ENCODE measurements at regions not wholly inside any gene's neighbourhood (a gene's known extent, or its start where the extent isn't known, plus 50 kb on each side); places are given as distances from the start of the nearest gene placed in this dataset.

GRCh38 chr2:120856421-120856862, 120.8 kb downstream of the GLI2 start:
- no peaks in the 10 kb centered on the region for H4K20me1 ChIP-seq (replicated peaks; ENCODE audit: control insufficient read depth, extremely low read depth, insufficient read depth, low read length)
- no peaks in the 10 kb centered on the region for H3K27me3 ChIP-seq (ENCODE audit: control insufficient read depth in 2 of 2, insufficient read depth in 2 of 2, low read length in 2 of 2)
- H3K4me1 ChIP-seq (ENCODE audit: control insufficient read depth, extremely low read depth, insufficient read depth, low read length) = no peaks in the 10 kb centered on the region
- H3K79me2 ChIP-seq (ENCODE audit: control insufficient read depth, insufficient read depth, low read length) = no peaks in the 10 kb centered on the region
- no peaks in the 10 kb centered on the region for H3K9me3 ChIP-seq (replicated peaks; ENCODE audit: control insufficient read depth, insufficient read depth, low read length)
- H3K36me3 ChIP-seq (ENCODE audit: control insufficient read depth in 2 of 2, extremely low read depth in 1 of 2, insufficient read depth in 2 of 2, low read length in 2 of 2) = no peaks in the 10 kb centered on the region
- no peak overlapping the region for H3K27ac ChIP-seq (ENCODE audit: insufficient read depth, low read depth, low read length)
- no peak for FAIRE-seq
- H3K4me3 ChIP-seq (replicated peaks in 1 of 3; ENCODE audit: insufficient read depth in 1 of 3, low read depth in 1 of 3, low read length in 3 of 3) = no peak overlapping the region
- DNase-seq (ENCODE audit: low read depth, low spot score) = no peak
- POLR2A ChIA-PET = no interaction called here
- BruUV-seq (replicated peaks) = no TSS peak
- H3K9ac ChIP-seq (replicated peaks; ENCODE audit: extremely low read depth, insufficient read depth, low read length) = no peak overlapping the region
- no peak overlapping the region for H2AFZ ChIP-seq (ENCODE audit: low read depth, low read length)
- TF ChIP-seq POLR2A (IDR thresholded peaks at IDR 0.05; ENCODE audit: low read depth, low read length) (no peak), POLR2AphosphoS5 (IDR thresholded peaks at IDR 0.05; ENCODE audit: insufficient read depth, low read depth, low read length) (no peak), FOS (IDR thresholded peaks at IDR 0.05; ENCODE audit: borderline replicate concordance, insufficient read depth, low read length) (no peak), MAX (IDR thresholded peaks at IDR 0.05; ENCODE audit: insufficient read depth, insufficient read length) (no peak)
- dilution Hi-C loops (cut with MboI; ENCODE audit: extremely low pct_ligation_motif_present, low sequenced_read_pairs) (no loop called here), intact Hi-C loops (cut with micrococcal nuclease) (no loop called here)
- no peaks in the 10 kb centered on the region for H3K9me1 ChIP-seq (replicated peaks; ENCODE audit: control insufficient read depth, extremely low read depth, insufficient read depth, low read length)
- CTCF ChIA-PET = no interaction called here
- no peak overlapping the region for H3K4me2 ChIP-seq (ENCODE audit: insufficient read depth, low read length)

GRCh38 chr2:120857422-120857821, 121.8 kb downstream of the GLI2 start:
- no peak overlapping the region for H3K4me3 ChIP-seq (replicated peaks in 1 of 3; ENCODE audit: insufficient read depth in 1 of 3, low read depth in 1 of 3, low read length in 3 of 3)
- FAIRE-seq (no peak), DNase-seq (ENCODE audit: low read depth, low spot score) (no peak)
- CTCF ChIA-PET = no interaction called here
- H3K79me2 ChIP-seq (ENCODE audit: control insufficient read depth, insufficient read depth, low read length) = no peaks in the 10 kb centered on the region
- no TSS peak for BruUV-seq (replicated peaks)
- intact Hi-C loops (cut with micrococcal nuclease) = no loop called here
- dilution Hi-C loops (cut with MboI; ENCODE audit: extremely low pct_ligation_motif_present, low sequenced_read_pairs) = no loop called here
- H3K27ac ChIP-seq (ENCODE audit: insufficient read depth, low read depth, low read length) = no peak overlapping the region
- H2AFZ ChIP-seq (ENCODE audit: low read depth, low read length) = no peak overlapping the region
- no peaks in the 10 kb centered on the region for H3K9me1 ChIP-seq (replicated peaks; ENCODE audit: control insufficient read depth, extremely low read depth, insufficient read depth, low read length)
- TF ChIP-seq FOS (IDR thresholded peaks at IDR 0.05; ENCODE audit: borderline replicate concordance, insufficient read depth, low read length) (no peak), JUN (IDR thresholded peaks at IDR 0.05; ENCODE audit: borderline replicate concordance, insufficient read depth, insufficient read length, low read depth) (no peak), POLR2AphosphoS5 (IDR thresholded peaks at IDR 0.05; ENCODE audit: insufficient read depth, low read depth, low read length) (no peak)
- no peak overlapping the region for H3K4me2 ChIP-seq (ENCODE audit: insufficient read depth, low read length)
- POLR2A ChIA-PET = no interaction called here
- no peaks in the 10 kb centered on the region for H3K9me3 ChIP-seq (replicated peaks; ENCODE audit: control insufficient read depth, insufficient read depth, low read length)
- H3K4me1 ChIP-seq (ENCODE audit: control insufficient read depth, extremely low read depth, insufficient read depth, low read length) = no peaks in the 10 kb centered on the region
- H4K20me1 ChIP-seq (replicated peaks; ENCODE audit: control insufficient read depth, extremely low read depth, insufficient read depth, low read length) = no peaks in the 10 kb centered on the region
- H3K9ac ChIP-seq (replicated peaks; ENCODE audit: extremely low read depth, insufficient read depth, low read length) = no peak overlapping the region
- H3K27me3 ChIP-seq (ENCODE audit: control insufficient read depth in 2 of 2, insufficient read depth in 2 of 2, low read length in 2 of 2) = no peaks in the 10 kb centered on the region
- no peaks in the 10 kb centered on the region for H3K36me3 ChIP-seq (ENCODE audit: control insufficient read depth in 2 of 2, extremely low read depth in 1 of 2, insufficient read depth in 2 of 2, low read length in 2 of 2)
